Prostate gland (tissue), 2 donors: ENCODE measurements at regions not wholly inside any gene's neighbourhood (a gene's known extent, or its start where the extent isn't known, plus 50 kb on each side); places are given as distances from the start of the nearest gene placed in this dataset.

Source experiments
- DNase-seq: peaks from one replicate; pipeline ENCODE4 v3.0.0-alpha.2; 2019; ENCODE audit warnings: low spot score
- H3K27ac ChIP-seq, 2 donors: fragments of 200-600 bp; sonication (generic); 2 replicates each; pipeline ENCODE4 v1.5.1; 2017 to 2019
- H3K27me3 ChIP-seq: fragments of 200-600 bp; sonication (generic); replicated peaks from 2 replicates; pipeline ENCODE4 v1.5.1; 2019; ENCODE audit not compliant: insufficient read depth
- H3K36me3 ChIP-seq, 2 donors: fragments of 200-600 bp; sonication (generic); 1 replicate in 1 of 2; 2 replicates in 1 of 2; pipeline versions ENCODE4 v1.5.1 to v1.8.1; 2017 to 2019
- H3K4me1 ChIP-seq: fragments of 200-600 bp; sonication (generic); replicated peaks from 2 replicates; pipeline ENCODE4 v1.5.1; 2019
- H3K4me3 ChIP-seq, 2 donors: fragments of 200-600 bp; sonication (generic); 2 replicates each; pipeline ENCODE4 v1.5.1; 2017 to 2019
- H3K9me3 ChIP-seq: fragments of 200-600 bp; sonication (generic); 2 replicates; pipeline ENCODE4 v1.5.1; 2017
- CTCF ChIP-seq, 4 experiments: fragments of 200-600 bp in 2 of 4; fragments of 450-650 bp in 2 of 4; sonication (generic) in 2 of 4; IDR thresholded peaks; 1 replicate in 3 of 4; 2 replicates in 1 of 4; pipeline ENCODE4 v1.5.1; 2016 to 2019; ENCODE audit warnings: antibody characterized with exemption in 4 of 4, mild to moderate bottlenecking in 2 of 4, moderate library complexity in 2 of 4
- POLR2A ChIP-seq: fragments of 450-650 bp; IDR thresholded peaks from one replicate; pipeline ENCODE4 v1.6.1; 2016; ENCODE audit warnings: antibody characterized with exemption, mild to moderate bottlenecking
- POLR2AphosphoS5 ChIP-seq: sonication (generic); formaldehyde crosslinking; IDR thresholded peaks from one replicate; pipeline ENCODE4 v1.6.1; 2017; ENCODE audit warnings: antibody characterized with exemption
- WGBS: methylation state at CpG from one replicate; pipeline ENCODE4 v1.1.5; 2018; 5-methylcytosine and 5-hydroxymethylcytosine counted together
- intact Hi-C: fragments of 100-400 bp; cut with DNase I; formaldehyde crosslinking; loops from one replicate; pipeline ENCODE4 v1.14.2; 2022

GRCh38 chr13:34458756-34459715 is 483.0 kb upstream of the NBEA start:
- H3K27me3 ChIP-seq = no peaks in the 10 kb centered on the region
- H3K4me3 ChIP-seq = no peak overlapping the region
- H3K27ac ChIP-seq = no peak overlapping the region
- H3K36me3 ChIP-seq = no peaks in the 10 kb centered on the region
- 17% methylated on average over 4 of the region's 4 CpGs for WGBS
- H3K9me3 ChIP-seq = no peaks in the 10 kb centered on the region
- DNase-seq = no peak
- no peaks in the 10 kb centered on the region for H3K4me1 ChIP-seq
- TF ChIP-seq POLR2A (no peak), POLR2AphosphoS5 (no peak), CTCF (IDR thresholded peaks at IDR 0.05) (no peak)
- intact Hi-C loops = loop anchor here (5.0 kb wide), 1 partner anchor 37 kb away; no protein-coding TSS in a partner anchor

- H3K9me3 ChIP-seq = no peaks in the 10 kb centered on the region
- no peaks in the 10 kb centered on the region for H3K27me3 ChIP-seq
- no peaks in the 10 kb centered on the region for H3K4me1 ChIP-seq
- DNase-seq = no peak
- H3K4me3 ChIP-seq = no peak overlapping the region
- 72% methylated on average over 8 of the region's 8 CpGs for WGBS
- TF ChIP-seq POLR2A (no peak), POLR2AphosphoS5 (no peak), CTCF (IDR thresholded peaks at IDR 0.05) (no peak)
- H3K27ac ChIP-seq = no peak overlapping the region
- intact Hi-C loops = loop anchor here (5.0 kb wide), 1 partner anchor 38 kb away; no protein-coding TSS in a partner anchor
- H3K36me3 ChIP-seq = no peaks in the 10 kb centered on the region
Observed at GRCh38 chr13:34459856-34460255, 482.2 kb upstream of the NBEA start.

- DNase-seq = no peak
- no peaks in the 10 kb centered on the region for H3K27me3 ChIP-seq
- 90% methylated on average over 4 of the region's 4 CpGs for WGBS
- no peaks in the 10 kb centered on the region for H3K9me3 ChIP-seq
- no peak for TF ChIP-seq POLR2A
- TF ChIP-seq POLR2AphosphoS5 = no peak
- no peak for TF ChIP-seq CTCF (IDR thresholded peaks at IDR 0.05)
- no peak overlapping the region for H3K4me3 ChIP-seq
- intact Hi-C loops = no loop called here
- H3K36me3 ChIP-seq = no peaks in the 10 kb centered on the region
- no peak overlapping the region for H3K27ac ChIP-seq
- no peaks in the 10 kb centered on the region for H3K4me1 ChIP-seq
Observed at GRCh38 chr13:34462843-34463242, 479.2 kb upstream of the NBEA start.

- no peaks in the 10 kb centered on the region for H3K4me1 ChIP-seq
- WGBS = 56% methylated on average over 3 of the region's 3 CpGs
- DNase-seq = no peak
- TF ChIP-seq POLR2A = no peak
- TF ChIP-seq POLR2AphosphoS5 = no peak
- TF ChIP-seq CTCF (IDR thresholded peaks at IDR 0.05) = no peak
- no peak overlapping the region for H3K27ac ChIP-seq
- H3K36me3 ChIP-seq = no peaks in the 10 kb centered on the region
- no peaks in the 10 kb centered on the region for H3K9me3 ChIP-seq
- H3K4me3 ChIP-seq = no peak overlapping the region
- H3K27me3 ChIP-seq = no peaks in the 10 kb centered on the region
- intact Hi-C loops = no loop called here
Observed at GRCh38 chr13:34464011-34464410, 478.1 kb upstream of the NBEA start.
